ENCODE measurements at regions not wholly inside any gene's neighbourhood (a gene's known extent, or its start where the extent isn't known, plus 50 kb on each side); places are given as distances from the start of the nearest gene placed in this dataset.

- no peak overlapping the region for H3K4me3 Mint-ChIP-seq
- H3K36me3 Mint-ChIP-seq (ENCODE audit: low read depth): no peaks in the 10 kb centered on the region
- ChIA-PET POLR2A (no interaction called here), CTCF (no interaction called here)
- no peak for DNase-seq
- H3K4me1 Mint-ChIP-seq: no peaks in the 10 kb centered on the region
- no peaks in the 10 kb centered on the region for H3K9me3 Mint-ChIP-seq
- no peak overlapping the region for H3K27ac Mint-ChIP-seq
- H3K27me3 Mint-ChIP-seq: no peaks in the 10 kb centered on the region
Observed at GRCh38 chr4:116849620-116850019, 235.8 kb downstream of the TRAM1L1 start.

GRCh38 chr4:116847616-116848015, 237.8 kb downstream of the TRAM1L1 start:
- Mint-ChIP-seq H3K9me3 (no peaks in the 10 kb centered on the region), H3K27ac (no peak overlapping the region), H3K27me3 (no peaks in the 10 kb centered on the region), H3K4me3 (no peak overlapping the region), H3K4me1 (no peaks in the 10 kb centered on the region), H3K36me3 (ENCODE audit: low read depth) (no peaks in the 10 kb centered on the region)
- ChIA-PET POLR2A (no interaction called here), CTCF (no interaction called here)
- no peak for DNase-seq

- Mint-ChIP-seq H3K4me1 (no peaks in the 10 kb centered on the region), H3K36me3 (ENCODE audit: low read depth) (no peaks in the 10 kb centered on the region), H3K27me3 (no peaks in the 10 kb centered on the region), H3K4me3 (no peak overlapping the region), H3K9me3 (no peaks in the 10 kb centered on the region), H3K27ac (no peak overlapping the region)
- POLR2A ChIA-PET: no interaction called here
- DNase-seq: no peak
- CTCF ChIA-PET: no interaction called here
Observed at GRCh38 chr4:116839826-116840225, 245.6 kb downstream of the TRAM1L1 start.

GRCh38 chr4:116838609-116839008, 246.8 kb downstream of the TRAM1L1 start:
- POLR2A ChIA-PET: no interaction called here
- Mint-ChIP-seq H3K27ac (no peak overlapping the region), H3K9me3 (no peaks in the 10 kb centered on the region), H3K36me3 (ENCODE audit: low read depth) (no peaks in the 10 kb centered on the region), H3K27me3 (no peaks in the 10 kb centered on the region), H3K4me3 (no peak overlapping the region), H3K4me1 (no peaks in the 10 kb centered on the region)
- CTCF ChIA-PET: no interaction called here
- no peak for DNase-seq

- ChIA-PET CTCF (no interaction called here), POLR2A (no interaction called here)
- H3K4me3 Mint-ChIP-seq: no peak overlapping the region
- H3K27me3 Mint-ChIP-seq: no peaks in the 10 kb centered on the region
- peaks cover 2% of the 10 kb centered on the region for H3K9me3 Mint-ChIP-seq
- H3K36me3 Mint-ChIP-seq (ENCODE audit: low read depth): no peaks in the 10 kb centered on the region
- H3K4me1 Mint-ChIP-seq: no peaks in the 10 kb centered on the region
- no peak for DNase-seq
- no peak overlapping the region for H3K27ac Mint-ChIP-seq
Observed at GRCh38 chr4:116829187-116829586, 256.2 kb downstream of the TRAM1L1 start.

- no peak for DNase-seq
- no peak overlapping the region for H3K4me3 Mint-ChIP-seq
- no peak overlapping the region for H3K27ac Mint-ChIP-seq
Observed at GRCh38 chr4:116824172-116824571, 261.2 kb downstream of the TRAM1L1 start.

GRCh38 chr4:116811730-116812129, 273.6 kb downstream of the TRAM1L1 start:
- ChIA-PET POLR2A (no interaction called here), CTCF (no interaction called here)
- H3K27ac Mint-ChIP-seq: no peak overlapping the region
- no peaks in the 10 kb centered on the region for H3K27me3 Mint-ChIP-seq
- DNase-seq: no peak
- H3K9me3 Mint-ChIP-seq: peaks cover 4% of the 10 kb centered on the region
- H3K4me3 Mint-ChIP-seq: no peak overlapping the region
- H3K36me3 Mint-ChIP-seq (ENCODE audit: low read depth): no peaks in the 10 kb centered on the region
- no peaks in the 10 kb centered on the region for H3K4me1 Mint-ChIP-seq

More at GRCh38 chr4:116824172-116824571, 261.2 kb downstream of the TRAM1L1 start:
- H3K4me1 Mint-ChIP-seq: no peaks in the 10 kb centered on the region
- H3K9me3 Mint-ChIP-seq: no peaks in the 10 kb centered on the region
- no peaks in the 10 kb centered on the region for H3K36me3 Mint-ChIP-seq (ENCODE audit: low read depth)
- POLR2A ChIA-PET: no interaction called here
- H3K27me3 Mint-ChIP-seq: no peaks in the 10 kb centered on the region
- CTCF ChIA-PET: no interaction called here

- H3K36me3 Mint-ChIP-seq (ENCODE audit: low read depth): no peaks in the 10 kb centered on the region
- no peak overlapping the region for H3K4me3 Mint-ChIP-seq
- no peak for DNase-seq
- no peaks in the 10 kb centered on the region for H3K4me1 Mint-ChIP-seq
- no peaks in the 10 kb centered on the region for H3K27me3 Mint-ChIP-seq
- ChIA-PET POLR2A (no interaction called here), CTCF (no interaction called here)
- H3K9me3 Mint-ChIP-seq: no peaks in the 10 kb centered on the region
- no peak overlapping the region for H3K27ac Mint-ChIP-seq
Observed at GRCh38 chr4:116796022-116796421, 289.4 kb downstream of the TRAM1L1 start.

GRCh38 chr4:116788723-116789122, 296.7 kb downstream of the TRAM1L1 start:
- Mint-ChIP-seq H3K27ac (no peak overlapping the region), H3K36me3 (ENCODE audit: low read depth) (no peaks in the 10 kb centered on the region), H3K4me3 (no peak overlapping the region), H3K4me1 (no peaks in the 10 kb centered on the region), H3K27me3 (no peaks in the 10 kb centered on the region), H3K9me3 (no peaks in the 10 kb centered on the region)
- CTCF ChIA-PET: no interaction called here
- DNase-seq: no peak
- POLR2A ChIA-PET: no interaction called here

- no peak overlapping the region for H3K4me3 Mint-ChIP-seq
- no peak for DNase-seq
- H3K36me3 Mint-ChIP-seq (ENCODE audit: low read depth): no peaks in the 10 kb centered on the region
- CTCF ChIA-PET: no interaction called here
- H3K27ac Mint-ChIP-seq: no peak overlapping the region
- no peaks in the 10 kb centered on the region for H3K27me3 Mint-ChIP-seq
- no peaks in the 10 kb centered on the region for H3K4me1 Mint-ChIP-seq
- POLR2A ChIA-PET: no interaction called here
- no peaks in the 10 kb centered on the region for H3K9me3 Mint-ChIP-seq
Observed at GRCh38 chr4:116755051-116755450, 330.3 kb downstream of the TRAM1L1 start.

- CTCF ChIA-PET: no interaction called here
- POLR2A ChIA-PET: no interaction called here
Observed at GRCh38 chr4:116752027-116752426, 333.3 kb downstream of the TRAM1L1 start.

GRCh38 chr4:116736756-116737155, 348.6 kb downstream of the TRAM1L1 start:
- CTCF ChIA-PET: no interaction called here
- H3K4me3 Mint-ChIP-seq: no peak overlapping the region
- H3K27ac Mint-ChIP-seq: no peak overlapping the region
- no peaks in the 10 kb centered on the region for H3K36me3 Mint-ChIP-seq (ENCODE audit: low read depth)
- no peaks in the 10 kb centered on the region for H3K4me1 Mint-ChIP-seq
- no peak for DNase-seq
- POLR2A ChIA-PET: no interaction called here
- no peaks in the 10 kb centered on the region for H3K27me3 Mint-ChIP-seq
- no peaks in the 10 kb centered on the region for H3K9me3 Mint-ChIP-seq

More at GRCh38 chr4:116752027-116752426, 333.3 kb downstream of the TRAM1L1 start:
- H3K4me1 Mint-ChIP-seq: no peaks in the 10 kb centered on the region
- no peak overlapping the region for H3K27ac Mint-ChIP-seq
- no peak overlapping the region for H3K4me3 Mint-ChIP-seq
- no peaks in the 10 kb centered on the region for H3K36me3 Mint-ChIP-seq (ENCODE audit: low read depth)
- no peak for DNase-seq
- H3K9me3 Mint-ChIP-seq: no peaks in the 10 kb centered on the region
- H3K27me3 Mint-ChIP-seq: no peaks in the 10 kb centered on the region

- no peaks in the 10 kb centered on the region for H3K4me1 Mint-ChIP-seq
- ChIA-PET CTCF (no interaction called here), POLR2A (no interaction called here)
- no peaks in the 10 kb centered on the region for H3K9me3 Mint-ChIP-seq
- H3K4me3 Mint-ChIP-seq: no peak overlapping the region
- no peak for DNase-seq
- H3K27me3 Mint-ChIP-seq: no peaks in the 10 kb centered on the region
- H3K27ac Mint-ChIP-seq: no peak overlapping the region
- no peaks in the 10 kb centered on the region for H3K36me3 Mint-ChIP-seq (ENCODE audit: low read depth)
Observed at GRCh38 chr4:116734178-116734577, 351.2 kb downstream of the TRAM1L1 start.

- CTCF ChIA-PET: no interaction called here
- H3K9me3 Mint-ChIP-seq: no peaks in the 10 kb centered on the region
- no peaks in the 10 kb centered on the region for H3K4me1 Mint-ChIP-seq
- H3K27me3 Mint-ChIP-seq: no peaks in the 10 kb centered on the region
- no peak for DNase-seq
- POLR2A ChIA-PET: no interaction called here
- H3K27ac Mint-ChIP-seq: no peak overlapping the region
- H3K36me3 Mint-ChIP-seq (ENCODE audit: low read depth): no peaks in the 10 kb centered on the region
- H3K4me3 Mint-ChIP-seq: no peak overlapping the region
Observed at GRCh38 chr4:116733370-116733769, 352.0 kb downstream of the TRAM1L1 start.

GRCh38 chr4:116726523-116726922, 358.9 kb downstream of the TRAM1L1 start:
- CTCF ChIA-PET: no interaction called here
- Mint-ChIP-seq H3K27me3 (no peaks in the 10 kb centered on the region), H3K27ac (no peak overlapping the region), H3K9me3 (no peaks in the 10 kb centered on the region), H3K4me3 (no peak overlapping the region), H3K4me1 (no peaks in the 10 kb centered on the region), H3K36me3 (ENCODE audit: low read depth) (no peaks in the 10 kb centered on the region)
- POLR2A ChIA-PET: no interaction called here
- no peak for DNase-seq
